T-helper 1 cell treated with Interleukin-12 subunit alpha and Interleukin-12 subunit beta and Interleukin-4 antibody, amounts not matched to agents 30 μg/mL and 1 μg/mL, for 36 hours (primary cell): ENCODE measurements at regions not wholly inside any gene's neighbourhood (a gene's known extent, or its start where the extent isn't known, plus 50 kb on each side); places are given as distances from the start of the nearest gene placed in this dataset.

Experiments
- H3K27ac Mint-ChIP-seq: one replicate; pipeline ENCODE4 v1.8.0; 2021; ENCODE audit warnings: mild to moderate bottlenecking, mixed read lengths
- H3K27me3 Mint-ChIP-seq: one replicate; pipeline ENCODE4 v1.8.0; 2021; ENCODE audit warnings: low read depth, mixed read lengths
- H3K36me3 Mint-ChIP-seq: one replicate; pipeline ENCODE4 v1.8.0; 2021; ENCODE audit warnings: low read depth, mixed read lengths
- H3K4me1 Mint-ChIP-seq: one replicate; pipeline ENCODE4 v1.8.0; 2021; ENCODE audit warnings: low read depth, mixed read lengths
- H3K4me3 Mint-ChIP-seq: one replicate; pipeline ENCODE4 v1.8.0; 2021; ENCODE audit warnings: mild to moderate bottlenecking, moderate library complexity, mixed read lengths
- H3K9me3 Mint-ChIP-seq: one replicate; pipeline ENCODE4 v1.8.0; 2021; ENCODE audit warnings: mixed read lengths

DNA sequence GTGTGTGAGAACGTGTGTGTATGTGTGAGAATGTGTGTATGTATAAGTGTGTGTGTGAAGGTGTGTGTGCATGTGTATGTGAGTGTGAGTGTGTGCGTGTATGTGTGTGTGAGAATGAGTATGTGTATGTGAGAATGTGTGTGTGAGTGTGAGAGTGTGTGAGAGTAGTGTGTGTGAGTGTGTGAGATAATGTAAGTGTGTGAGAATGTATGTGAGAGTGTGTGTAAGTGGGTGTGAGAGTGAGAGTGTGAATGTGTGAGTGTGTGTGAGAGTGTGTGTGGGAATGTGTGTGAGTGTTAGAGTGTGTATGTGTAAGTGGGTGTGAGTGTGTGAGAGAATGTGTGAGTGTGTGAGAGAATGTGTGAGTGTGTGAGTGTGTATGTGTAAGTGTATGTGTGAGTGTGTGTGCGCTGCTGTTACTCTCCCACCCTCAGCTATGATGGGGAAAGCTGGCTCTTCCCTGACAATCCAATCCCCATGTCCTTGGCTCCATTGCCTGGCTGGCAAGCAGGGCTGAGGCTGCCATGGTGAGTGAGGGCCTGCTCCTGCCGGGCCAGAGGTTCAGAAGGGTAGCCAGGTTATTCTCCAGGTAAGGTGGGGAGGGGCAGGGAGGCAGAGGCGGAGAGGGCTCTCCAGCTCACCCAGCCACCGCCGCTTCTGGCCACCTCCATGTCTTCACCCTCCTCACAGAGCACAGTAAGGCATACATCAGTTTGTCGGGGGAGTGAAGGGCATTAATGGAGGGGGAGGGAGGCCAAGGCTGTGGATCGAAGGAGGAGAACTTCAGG is 72.6 kb upstream of the PCBD1 start:
- Mint-ChIP-seq H3K9me3 (no peaks in the 10 kb centered on the region), H3K4me1 (no peaks in the 10 kb centered on the region), H3K36me3 (no peaks in the 10 kb centered on the region), H3K4me3 (no peak overlapping the region), H3K27ac (no peak overlapping the region), H3K27me3 (no peaks in the 10 kb centered on the region)

GRCh38 chr10:70962686-70963085 is 74.3 kb upstream of the PCBD1 start:
- H3K27ac Mint-ChIP-seq, result no peak overlapping the region
- H3K4me1 Mint-ChIP-seq, result no peaks in the 10 kb centered on the region
- peaks cover 5% of the 10 kb centered on the region for H3K27me3 Mint-ChIP-seq
- no peaks in the 10 kb centered on the region for H3K36me3 Mint-ChIP-seq
- no peak overlapping the region for H3K4me3 Mint-ChIP-seq
- no peaks in the 10 kb centered on the region for H3K9me3 Mint-ChIP-seq

DNA sequence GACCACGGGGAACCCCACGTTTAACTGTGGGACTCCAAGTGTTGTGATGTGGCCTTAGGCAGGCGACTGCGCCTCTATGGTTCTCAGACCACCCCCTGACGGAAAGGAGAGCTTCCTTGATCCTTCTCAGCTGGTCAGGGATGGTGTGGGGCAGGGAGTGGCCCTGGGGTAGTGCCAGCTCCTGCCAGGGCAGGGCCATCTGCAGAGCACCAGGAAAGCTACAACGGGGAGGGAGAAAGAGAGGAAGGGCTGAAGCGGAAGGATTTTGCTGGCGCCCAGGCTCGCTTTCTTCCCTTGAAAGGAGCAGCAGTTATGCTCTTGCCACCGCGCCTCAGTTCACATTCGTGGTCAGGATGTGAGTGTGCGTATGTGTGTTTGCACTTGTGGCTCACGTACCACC is 74.9 kb upstream of the PCBD1 start:
- Mint-ChIP-seq H3K4me3 (no peak overlapping the region), H3K27me3 (peaks cover 5% of the 10 kb centered on the region), H3K36me3 (no peaks in the 10 kb centered on the region), H3K4me1 (no peaks in the 10 kb centered on the region), H3K27ac (no peak overlapping the region), H3K9me3 (no peaks in the 10 kb centered on the region)

DNA sequence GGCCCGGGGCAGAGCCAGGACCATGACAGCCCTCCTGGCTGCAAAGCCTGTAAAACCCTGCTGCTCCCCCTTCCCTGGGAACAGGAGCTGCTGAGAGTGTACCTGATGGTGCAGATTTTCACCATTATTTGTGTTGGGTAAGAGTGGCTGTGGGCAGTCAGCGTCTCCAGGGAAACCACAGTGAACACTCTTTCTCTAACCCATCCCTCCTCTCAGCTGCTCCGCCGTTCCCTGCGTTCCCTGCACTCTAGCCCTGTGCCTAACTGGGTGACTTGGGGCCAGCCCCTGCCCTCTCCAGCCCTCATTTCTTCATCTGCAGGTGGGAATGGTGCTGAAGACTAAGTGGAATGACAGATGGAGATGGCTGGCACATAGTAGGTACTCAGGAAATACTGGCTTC is 75.9 kb upstream of the PCBD1 start:
- H3K4me1 Mint-ChIP-seq, result no peaks in the 10 kb centered on the region
- H3K4me3 Mint-ChIP-seq, result no peak overlapping the region
- no peaks in the 10 kb centered on the region for H3K9me3 Mint-ChIP-seq
- no peak overlapping the region for H3K27ac Mint-ChIP-seq
- H3K27me3 Mint-ChIP-seq, result peaks cover 5% of the 10 kb centered on the region
- H3K36me3 Mint-ChIP-seq, result no peaks in the 10 kb centered on the region

DNA sequence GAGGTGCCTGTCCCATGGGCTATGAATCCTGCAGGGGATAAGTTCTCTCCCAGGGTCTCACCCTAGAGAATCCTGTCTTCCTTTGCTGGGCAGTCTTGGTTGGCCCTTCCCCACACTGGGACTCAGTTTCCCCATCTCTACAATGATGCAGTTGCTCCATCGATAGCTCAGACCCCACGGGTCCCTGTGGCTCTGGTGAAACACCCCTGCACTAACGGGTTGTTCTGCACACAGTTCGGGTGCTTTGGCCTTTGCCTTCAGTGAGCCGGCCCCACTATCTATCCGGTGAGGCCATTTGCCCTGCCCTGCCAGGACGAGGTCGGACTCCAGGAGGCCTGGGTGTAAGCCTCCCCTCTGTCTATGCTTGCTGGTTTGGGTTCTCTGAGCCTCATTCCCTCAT is 76.5 kb upstream of the PCBD1 start:
- no peak overlapping the region for H3K27ac Mint-ChIP-seq
- no peaks in the 10 kb centered on the region for H3K36me3 Mint-ChIP-seq
- no peaks in the 10 kb centered on the region for H3K4me1 Mint-ChIP-seq
- H3K4me3 Mint-ChIP-seq, result no peak overlapping the region
- no peaks in the 10 kb centered on the region for H3K9me3 Mint-ChIP-seq
- peaks cover 5% of the 10 kb centered on the region for H3K27me3 Mint-ChIP-seq

DNA sequence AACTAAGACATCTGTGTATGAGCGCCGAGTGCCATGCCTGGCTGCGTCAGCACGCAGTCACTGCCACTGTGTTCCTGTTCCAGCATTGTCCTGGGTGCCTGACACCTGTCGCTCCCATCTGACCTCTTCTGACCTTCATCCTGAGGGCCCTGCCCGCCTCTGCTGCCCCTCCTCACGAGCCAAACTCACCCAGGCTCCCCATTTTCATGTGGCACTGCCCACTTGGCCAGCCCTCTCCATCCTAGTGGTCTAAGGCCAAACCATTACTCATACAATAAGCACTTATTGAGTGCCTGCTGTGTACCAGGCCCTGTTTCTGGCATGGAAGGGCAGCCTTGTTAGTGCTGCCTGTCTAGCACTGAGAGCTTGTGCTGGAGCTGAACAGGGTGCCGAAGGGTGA is 77.2 kb upstream of the PCBD1 start:
- Mint-ChIP-seq H3K36me3 (no peaks in the 10 kb centered on the region), H3K27me3 (peaks cover 5% of the 10 kb centered on the region), H3K9me3 (no peaks in the 10 kb centered on the region), H3K27ac (no peak overlapping the region), H3K4me1 (no peaks in the 10 kb centered on the region), H3K4me3 (no peak overlapping the region)

GRCh38 chr10:70966646-70967553 is 78.5 kb upstream of the PCBD1 start:
- H3K4me1 Mint-ChIP-seq, result no peaks in the 10 kb centered on the region
- H3K36me3 Mint-ChIP-seq, result no peaks in the 10 kb centered on the region
- peaks cover 9% of the 10 kb centered on the region for H3K27me3 Mint-ChIP-seq
- peaks cover 4% of the 10 kb centered on the region for H3K9me3 Mint-ChIP-seq
- no peak overlapping the region for H3K4me3 Mint-ChIP-seq
- no peak overlapping the region for H3K27ac Mint-ChIP-seq

GRCh38 chr10:70967591-70968587 is 79.5 kb upstream of the PCBD1 start:
- no peaks in the 10 kb centered on the region for H3K4me1 Mint-ChIP-seq
- no peak overlapping the region for H3K4me3 Mint-ChIP-seq
- H3K36me3 Mint-ChIP-seq, result no peaks in the 10 kb centered on the region
- peaks cover 4% of the 10 kb centered on the region for H3K9me3 Mint-ChIP-seq
- peaks cover 15% of the 10 kb centered on the region for H3K27me3 Mint-ChIP-seq
- H3K27ac Mint-ChIP-seq, result no peak overlapping the region

DNA sequence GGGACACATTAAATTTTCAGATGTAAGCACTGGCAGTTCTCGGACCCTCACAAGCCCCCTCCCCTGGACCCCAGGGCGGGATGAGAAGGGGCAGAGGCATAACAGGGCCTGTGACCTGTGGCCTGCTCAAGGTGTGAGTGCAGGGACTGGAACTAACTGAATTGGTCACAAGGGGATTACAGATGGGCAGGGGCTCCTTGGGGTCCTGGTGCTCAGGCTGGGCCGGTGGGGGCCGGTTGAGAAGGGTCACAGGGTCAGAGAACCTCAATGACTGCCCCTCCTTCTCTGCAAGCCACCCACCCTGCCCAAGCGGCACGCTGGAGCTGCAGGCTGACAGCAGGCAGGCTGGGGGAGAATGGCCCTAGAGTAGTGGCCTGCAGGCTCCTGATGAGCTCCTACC is 80.8 kb upstream of the PCBD1 start:
- H3K36me3 Mint-ChIP-seq, result no peaks in the 10 kb centered on the region
- no peak overlapping the region for H3K27ac Mint-ChIP-seq
- peaks cover 15% of the 10 kb centered on the region for H3K27me3 Mint-ChIP-seq
- H3K9me3 Mint-ChIP-seq, result peaks cover 4% of the 10 kb centered on the region
- H3K4me3 Mint-ChIP-seq, result no peak overlapping the region
- H3K4me1 Mint-ChIP-seq, result no peaks in the 10 kb centered on the region

DNA sequence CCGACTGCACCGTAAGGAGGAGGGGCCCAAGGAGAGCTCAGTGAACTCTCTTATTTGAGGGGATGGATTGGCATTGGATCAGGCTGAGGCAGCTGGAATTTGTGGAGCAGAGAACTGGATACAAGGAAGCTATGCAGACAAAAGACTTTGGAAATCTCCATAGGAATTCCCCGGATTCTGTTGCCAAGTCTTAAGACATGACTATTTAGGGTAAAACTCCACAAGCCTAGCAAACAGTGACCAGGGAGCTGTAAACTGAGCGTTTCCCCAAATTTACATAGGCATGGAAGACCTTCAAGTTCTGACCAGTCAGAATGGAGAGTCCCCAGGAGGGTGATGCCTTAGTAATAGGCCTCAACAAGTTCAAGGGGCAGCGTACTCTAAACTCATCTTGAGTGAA is 82.5 kb upstream of the PCBD1 start:
- Mint-ChIP-seq H3K9me3 (peaks cover 4% of the 10 kb centered on the region), H3K36me3 (no peaks in the 10 kb centered on the region), H3K27me3 (peaks cover 15% of the 10 kb centered on the region), H3K4me3 (no peak overlapping the region), H3K27ac (no peak overlapping the region), H3K4me1 (no peaks in the 10 kb centered on the region)

DNA sequence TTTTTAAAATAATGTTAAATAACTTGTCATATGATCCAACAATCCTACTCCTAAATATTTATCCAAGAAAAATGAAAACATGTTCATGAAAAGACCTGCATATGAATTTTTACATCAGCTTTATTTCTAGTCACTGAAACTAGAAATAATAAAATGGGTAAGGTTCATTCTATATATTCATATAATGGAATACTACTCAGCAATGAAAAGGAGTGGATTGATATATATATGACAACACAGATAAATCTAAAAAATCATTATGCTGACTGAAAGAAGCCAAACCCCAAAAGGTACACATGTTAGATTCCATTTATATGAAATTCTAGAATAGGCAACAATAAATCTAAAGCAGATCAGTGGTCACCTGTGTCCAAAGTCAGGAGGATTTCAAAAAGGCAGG is 84.9 kb upstream of the PCBD1 start:
- Mint-ChIP-seq H3K27me3 (peaks cover 17% of the 10 kb centered on the region), H3K4me1 (no peaks in the 10 kb centered on the region), H3K27ac (no peak overlapping the region)

GRCh38 chr10:70974351-70974901 is 86.1 kb upstream of the PCBD1 start:
- no peak overlapping the region for H3K27ac Mint-ChIP-seq

More for the DNA sequence above, 84.9 kb upstream of the PCBD1 start:
- peaks cover 4% of the 10 kb centered on the region for H3K9me3 Mint-ChIP-seq
- H3K4me3 Mint-ChIP-seq, result no peak overlapping the region
- H3K36me3 Mint-ChIP-seq, result no peaks in the 10 kb centered on the region

DNA sequence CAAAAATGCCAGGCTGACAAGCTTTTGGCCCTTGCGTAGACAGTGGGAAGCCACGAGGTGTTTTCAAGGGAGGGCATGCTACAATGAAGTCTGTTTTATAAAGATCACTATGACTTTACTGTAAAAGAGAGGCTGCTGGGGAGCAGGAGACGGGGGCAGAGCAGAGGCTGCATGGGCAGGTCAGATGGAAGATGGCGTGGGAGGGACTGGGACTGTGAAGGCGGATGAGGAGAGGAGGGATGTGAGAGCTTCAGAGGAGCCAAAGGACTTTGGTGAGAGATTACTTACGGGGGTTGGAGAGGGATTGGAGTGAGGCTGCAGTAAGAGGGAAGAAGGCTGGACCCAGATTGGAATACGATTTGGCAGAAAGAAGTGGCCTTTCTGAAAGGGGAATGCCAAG is 86.6 kb upstream of the PCBD1 start:
- peaks cover 17% of the 10 kb centered on the region for H3K27me3 Mint-ChIP-seq
- H3K27ac Mint-ChIP-seq, result no peak overlapping the region
- H3K4me1 Mint-ChIP-seq, result no peaks in the 10 kb centered on the region
- H3K4me3 Mint-ChIP-seq, result no peak overlapping the region
- H3K9me3 Mint-ChIP-seq, result peaks cover 4% of the 10 kb centered on the region
- H3K36me3 Mint-ChIP-seq, result no peaks in the 10 kb centered on the region

More at GRCh38 chr10:70974351-70974901, 86.1 kb upstream of the PCBD1 start:
- Mint-ChIP-seq H3K36me3 (no peaks in the 10 kb centered on the region), H3K9me3 (peaks cover 4% of the 10 kb centered on the region), H3K4me1 (no peaks in the 10 kb centered on the region), H3K4me3 (no peak overlapping the region), H3K27me3 (peaks cover 17% of the 10 kb centered on the region)
